ENCODE measurements at regions not wholly inside any gene's neighbourhood (a gene's known extent, or its start where the extent isn't known, plus 50 kb on each side); places are given as distances from the start of the nearest gene placed in this dataset.

DNA sequence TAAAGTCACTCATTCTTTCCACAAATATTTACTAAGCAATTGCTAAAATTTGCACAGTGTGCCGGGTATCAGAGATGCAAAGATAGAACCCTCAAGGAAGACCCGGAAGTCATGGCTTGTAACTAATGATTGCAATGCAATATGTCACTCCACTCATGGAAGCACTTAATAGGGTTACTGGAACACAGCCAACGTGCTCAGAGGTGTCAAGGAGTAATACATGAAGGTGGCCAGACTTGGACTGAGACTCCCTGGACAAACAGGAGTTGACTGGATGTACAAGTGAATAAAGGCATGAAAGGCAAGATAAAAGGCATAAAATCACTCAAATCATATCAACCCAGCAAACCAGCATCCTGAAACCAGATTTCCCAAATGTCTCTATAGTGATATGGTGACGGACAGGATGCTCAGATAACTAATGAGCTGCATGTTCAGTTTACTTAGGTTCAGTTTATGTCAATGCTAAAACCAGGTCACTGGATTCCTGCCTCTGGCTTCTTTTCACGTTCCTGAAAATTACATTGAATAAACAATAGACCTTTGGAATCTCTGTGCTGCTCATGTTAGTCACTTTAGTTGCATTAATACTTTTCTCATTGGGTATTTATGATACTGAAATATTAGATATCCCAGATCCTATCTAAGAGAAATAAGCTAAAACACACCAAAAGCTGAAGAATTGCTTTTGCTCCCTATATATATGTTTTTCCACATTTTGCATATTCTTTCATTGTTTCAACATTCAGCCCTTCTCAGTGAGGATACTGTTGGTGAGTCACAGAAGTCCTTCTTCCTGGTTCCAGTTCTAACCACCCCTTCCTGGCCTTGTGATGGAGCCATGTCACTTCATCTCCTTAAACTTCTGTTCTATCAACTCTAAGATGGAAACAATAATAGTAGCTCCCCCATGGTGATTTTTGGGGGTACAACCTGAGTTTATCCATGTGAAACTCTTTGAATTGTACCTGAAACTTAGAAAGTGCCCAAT lies 688.9 kb upstream of the ID2 start:
- DNase-seq: no peak

DNA sequence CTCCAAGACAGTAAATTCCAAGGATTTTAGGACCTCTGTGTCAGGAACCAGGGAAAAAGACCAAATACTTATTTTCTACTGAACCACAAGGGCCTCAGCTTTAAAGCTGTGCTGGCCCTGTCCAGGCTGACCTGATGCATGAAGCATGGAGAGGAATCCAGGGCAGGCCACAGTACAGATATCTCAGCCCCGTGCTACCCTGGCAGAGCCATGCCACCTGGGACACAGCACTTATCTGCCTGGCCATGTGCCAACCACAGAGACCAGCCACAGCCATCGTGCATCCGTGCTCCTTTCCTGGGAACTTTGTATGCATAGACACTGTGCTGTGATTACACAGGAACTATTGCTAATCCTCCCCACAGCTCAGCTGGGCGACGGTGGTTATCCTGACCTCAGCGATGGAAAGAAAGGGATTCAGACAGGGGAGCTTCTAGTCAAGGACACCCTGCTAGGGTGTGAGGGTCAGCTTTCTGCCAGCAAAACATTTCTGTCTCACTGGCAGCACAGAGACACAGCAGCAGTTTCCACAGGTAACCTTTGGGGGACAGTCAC lies 687.4 kb upstream of the ID2 start:
- DNase-seq: peak; percentile 5

DNA sequence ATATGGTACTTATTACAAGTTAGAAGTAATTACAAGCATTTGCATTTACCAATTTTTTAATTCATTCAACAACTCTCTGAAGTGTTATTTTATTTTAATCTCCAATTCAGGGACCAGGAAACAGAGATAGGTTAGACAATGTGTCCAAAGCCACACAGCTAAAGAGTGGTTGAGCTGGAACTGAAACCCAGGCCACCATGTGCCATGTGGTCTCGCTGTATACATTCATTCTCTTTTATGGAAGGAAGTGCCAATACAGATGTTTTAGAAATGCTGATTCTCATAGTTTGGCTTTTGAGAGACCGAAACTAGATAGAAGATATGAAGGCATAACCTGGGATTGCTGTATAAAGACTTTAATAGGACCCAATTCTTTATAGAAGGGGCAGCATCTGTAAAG lies 684.6 kb upstream of the ID2 start:
- DNase-seq: no peak

DNA sequence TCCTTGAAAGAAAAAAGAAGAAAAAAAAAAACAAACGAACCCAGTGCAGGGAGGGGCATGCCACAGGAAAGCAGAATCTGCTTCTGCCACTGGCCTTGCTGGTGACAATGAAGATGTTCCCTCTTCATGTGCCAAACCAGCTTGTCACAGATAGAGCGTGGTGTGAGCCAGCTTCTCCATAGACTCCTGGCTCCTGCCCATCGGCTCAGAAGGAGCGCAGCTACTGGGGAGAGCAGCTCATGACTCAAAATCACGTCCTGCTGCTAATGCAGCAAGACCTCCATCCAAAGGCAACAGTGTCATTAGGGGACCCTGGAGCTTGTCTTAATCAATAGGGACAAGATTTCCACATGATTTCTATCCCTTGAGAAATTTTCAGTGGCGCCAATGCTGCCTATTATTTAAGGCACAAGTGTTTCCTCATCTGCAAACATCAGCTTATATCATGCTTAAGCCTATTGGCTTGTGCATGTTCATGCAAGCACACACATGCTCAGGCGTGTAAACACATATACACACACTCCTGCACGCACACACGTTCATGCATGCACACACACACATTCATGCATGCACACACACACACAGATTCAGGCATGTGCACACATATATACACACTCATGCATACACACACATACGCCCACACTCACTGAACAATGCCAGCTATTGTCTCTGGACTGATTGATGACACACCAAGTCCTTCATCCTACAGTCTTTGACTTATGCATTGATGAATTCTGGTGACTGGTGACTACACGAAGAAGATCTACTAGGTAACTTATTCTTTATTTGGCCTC lies 682.0 kb upstream of the ID2 start:
- no peak for DNase-seq

DNA sequence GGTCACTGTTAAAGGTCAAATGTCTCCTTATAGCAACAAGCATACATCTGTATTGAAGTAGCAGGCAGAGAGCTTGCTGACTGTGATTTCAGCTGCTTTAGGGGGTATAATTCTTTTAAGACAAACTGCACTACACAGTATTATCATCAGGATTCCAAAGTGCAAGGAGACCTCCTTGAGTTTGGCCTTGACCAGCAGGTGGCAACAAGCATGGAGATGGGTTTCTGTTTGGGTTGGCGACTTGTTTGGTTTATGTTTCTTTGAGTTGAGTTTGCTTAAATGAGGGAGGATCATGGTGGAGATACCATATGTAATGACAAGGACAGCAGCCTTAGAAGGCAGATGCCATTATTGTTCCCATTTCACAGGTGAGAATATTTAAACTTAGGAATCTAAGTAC lies 681.0 kb upstream of the ID2 start:
- DNase-seq: peak; percentile 38

DNA sequence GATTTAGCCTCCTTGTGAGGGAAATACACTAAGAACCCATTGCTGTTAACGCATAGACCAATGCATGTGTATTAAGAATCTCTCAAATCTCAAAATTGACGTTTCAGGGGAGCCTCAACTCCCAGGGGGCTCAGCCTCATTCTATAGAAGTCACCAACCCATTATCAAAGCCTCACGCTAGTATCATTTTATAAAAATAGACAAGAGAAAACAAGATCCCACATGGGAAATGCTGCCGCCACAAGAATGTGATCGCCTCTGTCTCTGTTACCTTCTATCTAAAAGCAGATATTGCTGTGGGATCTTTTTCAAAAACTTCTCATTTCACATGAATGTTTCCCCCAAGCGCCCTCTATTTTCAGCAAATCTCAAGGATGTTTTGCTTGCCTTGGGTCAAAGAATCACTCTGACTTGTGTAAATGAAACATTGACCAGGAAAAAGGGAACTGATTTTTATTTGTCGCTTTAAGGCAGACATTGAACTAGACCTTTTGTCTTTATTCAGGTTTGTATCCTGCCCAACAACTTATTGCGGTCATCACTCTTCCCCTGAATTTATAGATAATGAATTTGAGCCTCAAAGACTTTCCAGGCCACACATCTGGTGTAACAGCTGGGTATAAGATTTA lies 679.0 kb upstream of the ID2 start:
- DNase-seq: no peak

DNA sequence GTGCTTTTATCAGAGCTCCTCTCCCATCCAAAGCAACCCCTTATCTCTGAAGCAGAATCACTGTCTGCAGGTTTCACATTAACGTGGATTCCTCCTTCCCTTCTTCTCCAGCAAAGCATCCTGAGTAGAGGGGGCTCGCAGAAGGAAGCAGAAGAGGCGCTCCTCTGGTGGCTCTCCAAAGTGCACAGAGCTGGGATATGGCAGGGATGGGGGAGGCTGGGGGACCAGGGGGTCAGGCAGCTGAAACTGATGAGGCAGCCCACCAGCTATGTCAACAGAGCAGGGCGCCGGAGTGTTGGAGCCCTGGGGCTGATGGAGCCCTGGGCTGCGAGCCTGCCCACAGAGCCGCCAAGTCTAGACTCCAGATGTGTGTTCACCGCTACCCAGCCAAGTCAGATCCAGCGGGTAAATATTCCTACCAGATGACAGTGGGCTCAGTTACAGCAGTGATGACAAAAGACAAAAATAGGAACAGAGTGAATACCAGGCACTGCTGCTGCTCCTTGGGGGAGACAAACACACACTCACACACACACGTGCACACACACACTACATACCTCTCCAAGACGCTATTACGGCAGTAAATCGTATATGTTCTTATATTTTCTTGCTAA lies 678.3 kb upstream of the ID2 start:
- DNase-seq: no peak

DNA sequence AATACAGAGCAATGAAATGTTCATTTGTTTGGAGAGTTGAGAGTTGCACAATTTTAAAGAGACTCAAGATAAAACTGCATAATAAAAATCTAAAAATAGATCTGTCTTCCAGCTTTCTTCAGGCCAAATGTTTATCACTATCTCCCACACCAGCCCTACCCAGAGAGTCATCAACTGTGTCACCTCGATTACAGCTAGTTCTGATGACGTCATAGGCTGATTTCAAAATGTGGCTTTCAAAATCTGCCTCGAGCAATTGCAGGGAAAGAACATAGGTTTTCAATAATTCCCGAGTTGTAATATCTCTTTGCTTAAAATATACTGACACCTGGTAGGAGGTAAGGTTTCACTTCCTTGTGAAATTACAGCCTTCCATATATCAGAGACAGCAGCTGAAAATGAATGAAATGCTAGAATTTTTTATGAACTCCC lies 677.6 kb upstream of the ID2 start:
- DNase-seq: peak; percentile 86

DNA sequence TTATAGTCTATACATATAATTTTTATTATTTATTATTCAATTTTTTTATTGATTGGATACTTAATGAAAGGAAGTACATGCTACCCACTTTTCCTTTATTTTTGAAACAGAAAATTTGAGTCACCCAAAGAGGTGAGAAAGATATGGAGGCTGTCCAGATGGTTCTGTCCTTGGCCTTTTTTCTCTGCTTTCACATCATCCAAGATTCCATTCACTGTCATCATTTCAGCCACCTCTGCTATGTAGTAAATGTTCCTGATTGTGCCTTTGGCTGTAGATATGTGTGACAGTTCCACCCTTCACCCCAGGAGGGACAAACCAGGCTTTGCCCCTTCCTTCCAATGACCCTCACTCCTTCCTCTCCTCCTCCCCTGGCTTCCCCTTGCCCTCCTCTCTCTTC lies 675.7 kb upstream of the ID2 start:
- DNase-seq: no peak

DNA sequence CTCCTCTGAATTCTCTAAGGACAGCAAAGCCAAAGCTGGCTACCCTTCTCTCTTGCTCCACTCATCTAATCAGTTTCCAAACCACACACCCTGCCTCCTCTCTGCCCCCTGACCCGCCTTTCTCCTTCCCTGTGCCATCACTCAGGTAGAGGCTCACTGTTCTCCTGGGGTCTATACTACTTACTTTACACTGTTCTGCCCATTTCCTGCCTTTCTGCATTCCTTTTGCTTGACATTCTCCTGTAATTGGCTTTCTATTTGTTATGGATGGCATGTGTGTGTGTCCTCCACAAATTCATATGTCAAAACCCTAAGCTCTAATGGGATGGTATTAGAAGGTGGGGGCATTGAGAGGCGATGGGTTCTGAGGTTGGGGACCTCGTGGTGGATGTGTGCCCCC lies 675.2 kb upstream of the ID2 start:
- no peak for DNase-seq

DNA sequence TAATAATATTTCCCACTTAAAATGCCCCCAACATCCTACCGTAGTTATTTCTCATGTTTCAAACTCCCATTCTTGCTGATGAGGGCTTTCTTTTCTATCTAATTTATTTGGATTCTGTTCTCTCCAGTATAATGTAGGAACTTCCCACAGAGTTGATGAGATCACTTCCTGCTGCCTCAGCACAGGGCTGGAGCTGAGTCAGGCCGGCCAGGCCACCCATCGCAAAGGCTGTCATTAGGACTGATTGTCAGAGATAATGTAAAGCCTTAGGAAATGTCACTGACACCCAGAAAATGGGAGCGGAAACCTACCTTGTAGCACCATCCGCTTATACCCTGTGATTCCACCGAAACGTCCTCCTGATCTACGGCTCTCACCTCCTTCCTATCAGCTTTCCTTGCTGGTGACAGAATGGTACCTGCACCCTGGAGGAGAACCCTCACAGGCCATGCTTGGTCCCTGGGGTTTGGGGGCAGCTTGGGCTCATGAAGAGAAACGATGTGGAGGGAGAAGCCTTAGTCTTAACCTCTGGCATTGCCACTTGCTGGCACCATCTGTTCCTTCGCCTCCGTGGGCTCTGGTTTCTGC lies 672.8 kb upstream of the ID2 start:
- no peak for DNase-seq

DNA sequence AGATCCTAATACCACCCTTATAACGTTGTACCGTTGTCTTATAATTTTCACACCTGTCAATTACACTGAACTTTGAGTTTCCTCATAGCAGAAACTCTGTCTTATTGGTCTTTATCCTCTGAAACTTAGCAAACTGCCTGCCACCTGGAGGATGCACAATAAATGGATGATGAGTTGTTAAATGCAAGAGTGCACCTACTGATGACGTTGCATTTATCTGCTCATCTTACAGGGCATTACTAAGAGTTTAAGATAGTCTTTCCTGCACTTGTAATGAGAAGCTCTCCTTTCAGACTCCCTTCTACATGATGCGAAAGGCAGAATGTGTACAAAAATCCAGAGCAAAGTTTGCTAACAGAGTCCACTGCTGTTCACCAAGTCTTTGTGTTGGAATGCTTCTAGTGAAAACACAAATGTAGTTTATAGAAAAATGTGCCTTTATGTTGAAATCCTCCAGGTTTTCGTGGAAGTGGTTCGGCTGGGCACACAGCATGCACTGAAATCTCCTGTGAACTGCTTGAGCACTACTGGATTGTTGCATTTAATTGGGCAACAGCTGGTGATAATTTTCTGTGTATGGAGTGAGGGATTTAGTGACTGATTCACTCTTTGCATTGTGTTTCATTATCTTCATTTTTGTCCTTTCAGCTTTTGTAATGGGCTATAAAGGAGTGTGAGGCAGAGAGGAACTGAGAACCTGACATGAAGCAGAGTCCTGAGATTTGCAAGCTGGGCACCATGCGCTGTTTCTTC lies 665.8 kb upstream of the ID2 start:
- DNase-seq: no peak

DNA sequence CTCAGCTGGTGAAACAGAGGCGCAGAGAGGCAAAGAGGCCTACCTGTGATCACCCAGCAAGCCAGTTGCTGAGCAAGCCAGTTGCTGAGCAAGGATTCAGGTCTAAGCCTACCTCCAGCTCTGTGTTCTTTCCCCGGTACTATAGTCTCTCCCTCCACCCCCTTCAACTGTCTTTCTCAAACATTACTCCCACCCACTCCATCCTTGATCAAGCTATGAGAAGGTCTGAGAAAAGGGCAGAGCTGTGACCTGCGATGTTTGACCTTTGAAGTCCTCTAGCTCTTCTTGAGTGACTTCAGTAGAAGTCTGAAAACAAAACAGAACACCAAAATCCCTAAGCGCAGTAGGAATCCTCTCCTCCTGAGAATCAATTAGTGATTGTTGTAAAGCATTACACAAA lies 665.2 kb upstream of the ID2 start:
- no peak for DNase-seq

DNA sequence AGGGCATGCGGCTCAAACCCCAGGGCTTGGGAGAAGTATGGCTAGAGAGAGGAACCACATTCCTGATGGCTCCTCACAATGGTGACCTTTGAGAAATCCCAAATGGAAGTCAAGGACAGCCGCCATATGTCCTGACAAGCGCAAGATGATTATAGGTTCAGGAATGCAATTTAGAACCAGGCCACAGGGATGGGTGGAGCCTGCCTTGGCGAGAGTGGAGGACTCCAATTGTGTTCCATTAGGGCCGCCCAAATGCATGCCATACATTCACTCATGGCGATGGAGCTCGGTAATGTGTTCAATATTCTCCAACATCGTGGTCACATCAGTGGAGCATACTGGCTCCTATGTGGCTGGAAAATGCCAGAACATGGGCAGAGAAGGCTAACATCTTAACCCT lies 662.9 kb upstream of the ID2 start:
- no peak for DNase-seq

DNA sequence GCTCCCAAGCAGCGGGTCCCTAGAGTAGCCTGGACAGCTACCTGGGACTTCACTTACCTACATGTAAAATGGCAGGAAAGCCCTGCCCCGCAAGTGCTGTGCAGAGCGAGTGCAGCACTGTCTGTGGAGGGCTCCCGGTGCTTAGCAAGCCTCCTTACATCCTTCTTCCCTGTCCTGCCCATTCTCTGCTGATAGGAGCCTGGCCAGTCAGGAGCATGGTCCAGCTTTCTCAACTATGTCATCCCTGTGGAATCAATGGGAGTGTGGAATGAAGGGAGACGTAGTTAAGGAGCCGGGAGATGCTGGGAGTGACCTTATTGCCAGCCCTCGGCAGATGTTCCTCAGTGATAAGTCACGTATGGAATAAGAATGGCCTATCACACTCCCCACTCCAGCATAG lies 661.9 kb upstream of the ID2 start:
- DNase-seq: no peak

DNA sequence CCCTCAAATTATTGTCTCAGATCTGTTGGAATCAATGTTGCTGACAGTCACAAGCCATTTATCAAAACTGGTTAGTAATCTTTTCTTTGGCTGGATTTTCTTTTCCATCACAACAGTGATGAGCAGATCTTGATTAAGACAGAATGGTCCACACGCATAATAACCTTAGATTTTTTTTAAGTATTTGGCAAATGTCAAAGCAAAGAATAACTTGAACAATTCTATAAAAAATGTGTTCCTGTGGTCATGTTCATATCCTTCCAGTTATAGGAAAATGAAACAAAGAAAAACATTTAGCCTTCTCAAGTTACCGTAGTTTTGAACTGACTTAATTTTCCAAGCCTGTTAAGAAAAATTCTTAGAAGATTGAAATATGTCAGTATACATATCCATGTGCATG lies 659.9 kb upstream of the ID2 start:
- DNase-seq: no peak

DNA sequence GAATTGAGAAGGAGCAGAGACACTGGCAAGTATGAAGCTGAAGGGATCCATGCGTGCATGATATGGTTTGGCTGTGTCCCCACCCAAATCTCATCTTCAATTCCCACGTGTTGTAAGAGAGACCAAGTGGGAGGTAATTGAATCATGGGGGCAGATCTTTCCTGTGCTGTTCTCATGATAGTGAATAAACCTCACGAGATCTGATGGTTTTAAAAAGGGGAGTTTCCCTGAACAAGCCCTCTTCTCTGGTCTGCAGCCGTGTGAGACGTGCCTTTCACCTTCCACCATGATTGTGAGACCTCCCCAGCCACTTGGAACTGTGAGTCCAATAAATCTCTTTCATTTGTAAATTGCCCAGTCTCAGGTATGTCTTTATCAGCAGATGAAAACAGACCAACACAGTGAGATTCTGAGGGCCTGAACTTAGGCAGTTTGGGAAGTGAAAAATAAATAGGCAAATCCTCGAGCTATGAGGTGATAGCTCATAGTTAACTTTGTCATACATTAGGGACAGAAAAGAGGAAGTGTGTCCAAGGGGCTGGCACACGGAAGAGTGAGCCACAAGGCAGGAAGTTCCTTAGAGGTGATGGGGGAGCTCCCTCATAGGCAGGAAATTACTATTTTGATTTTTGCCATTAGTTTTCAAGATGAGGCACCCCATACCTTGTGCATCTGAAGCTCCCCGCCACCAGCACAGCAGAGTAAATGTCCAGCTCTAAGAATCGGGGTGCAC lies 658.8 kb upstream of the ID2 start:
- peak; percentile 20 for DNase-seq

DNA sequence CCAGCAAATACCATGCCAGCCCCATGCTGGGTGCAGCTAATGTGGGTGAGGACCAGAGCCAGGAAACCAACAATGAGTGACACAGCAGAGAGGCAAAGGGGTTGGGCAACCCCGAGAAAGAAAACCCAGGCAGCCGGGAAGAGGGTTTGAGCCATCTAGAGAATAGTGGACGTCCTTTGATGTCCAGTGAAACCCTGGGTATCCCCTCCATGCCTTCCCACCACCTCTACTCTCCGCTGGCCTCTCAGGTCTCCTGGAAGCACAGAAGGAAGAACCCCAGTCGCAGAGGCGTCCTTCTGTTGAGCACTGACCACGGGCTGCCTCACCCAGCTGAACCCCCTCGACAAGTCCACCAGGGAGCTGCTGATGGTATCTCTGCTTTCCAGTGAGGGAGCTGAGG lies 657.4 kb upstream of the ID2 start:
- no peak for DNase-seq

DNA sequence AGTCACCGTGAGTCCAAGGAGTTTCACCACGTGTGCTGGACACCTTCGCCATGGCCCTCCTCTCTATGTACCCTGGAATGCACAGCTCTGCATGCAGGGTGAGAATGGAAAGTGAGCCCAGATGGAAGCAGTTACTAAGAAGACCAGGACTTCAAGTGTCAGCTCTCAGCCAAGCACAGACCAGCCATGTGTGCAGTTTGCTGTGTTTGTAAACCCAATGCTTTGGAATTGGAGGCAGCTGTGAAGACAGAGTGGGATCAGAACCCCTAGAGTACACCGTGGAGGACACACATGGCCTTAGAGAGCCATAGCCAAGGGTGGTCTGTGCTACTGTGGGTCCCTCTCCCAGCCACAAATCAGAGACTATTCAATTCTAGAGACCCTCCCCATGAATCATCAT lies 655.5 kb upstream of the ID2 start:
- no peak for DNase-seq

DNA sequence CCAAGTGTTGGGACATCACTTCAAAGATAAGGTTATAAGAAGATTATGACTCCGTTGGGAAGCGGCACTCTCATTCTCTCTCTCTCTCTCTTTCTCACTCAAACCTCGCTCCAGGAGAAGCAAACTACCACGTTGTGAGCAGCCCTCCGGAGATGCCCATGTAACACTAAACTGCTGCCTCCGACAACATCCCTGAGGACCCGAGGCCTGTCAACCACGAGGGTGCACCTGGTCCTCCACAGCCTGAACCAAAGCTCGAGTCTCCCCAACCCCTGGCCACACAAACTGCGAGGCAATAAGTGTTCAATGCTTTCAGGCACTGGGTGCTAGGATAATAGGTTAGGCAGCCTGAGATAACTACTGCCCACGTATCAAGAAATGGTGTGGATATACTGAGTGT lies 654.5 kb upstream of the ID2 start:
- DNase-seq: no peak

DNA sequence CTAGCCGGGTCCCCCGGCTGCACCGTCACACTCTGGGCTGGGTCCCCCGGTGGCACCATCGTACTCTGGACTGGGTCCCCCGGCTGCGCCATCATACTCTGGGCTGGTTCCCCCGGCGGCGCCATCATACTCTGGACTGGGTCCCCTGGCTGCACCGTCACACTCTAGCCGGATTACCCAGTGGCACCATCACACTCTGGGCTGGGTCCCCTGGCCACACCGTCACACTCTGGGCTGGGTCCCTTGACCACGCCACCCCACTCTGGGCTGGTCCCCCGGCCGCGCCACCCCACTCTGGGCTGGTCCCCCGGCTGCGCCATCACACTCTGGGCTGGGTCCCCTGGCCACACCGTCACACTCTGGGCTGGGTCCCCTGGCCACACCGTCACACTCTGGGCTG lies 653.8 kb upstream of the ID2 start:
- no peak for DNase-seq

All from hematopoietic multipotent progenitor cell treated with erythropoietin and hydrocortisone succinate and interleukin-3 and kit ligand, for 6 days (in vitro differentiated cells).